Stimulated activated memory B cell treated with anti-CD40 and anti-IgM and Interleukin-4, amounts not matched to agents 10 μg/mL and 1 μg/mL and 100 μg/mL, for 72 hours (primary cell): ENCODE measurements at regions not wholly inside any gene's neighbourhood (a gene's known extent, or its start where the extent isn't known, plus 50 kb on each side); places are given as distances from the start of the nearest gene placed in this dataset.
A peak's percentile ranks its signal among the peaks of the same experiment; 100 is the strongest.

Source experiments
- ATAC-seq: fragments of 150-1000 bp; cut with Tn5 transposase; 2 replicates; pipeline ENCODE4 v1.10.0; 2021
- H3K27ac Mint-ChIP-seq: one replicate; pipeline ENCODE4 v1.8.0; 2022; ENCODE audit warnings: mild to moderate bottlenecking, mixed read lengths
- H3K27me3 Mint-ChIP-seq: one replicate; pipeline ENCODE4 v1.8.0; 2022; ENCODE audit warnings: mixed read lengths
- H3K36me3 Mint-ChIP-seq: one replicate; pipeline ENCODE4 v1.8.0; 2022; ENCODE audit warnings: mixed read lengths
- H3K4me1 Mint-ChIP-seq: one replicate; pipeline ENCODE4 v1.8.0; 2022; ENCODE audit warnings: mixed read lengths
- H3K4me3 Mint-ChIP-seq: one replicate; pipeline ENCODE4 v1.8.0; 2022; ENCODE audit warnings: mild to moderate bottlenecking, moderate library complexity, mixed read lengths
- H3K9me3 Mint-ChIP-seq: one replicate; pipeline ENCODE4 v1.8.0; 2022; ENCODE audit warnings: mixed read lengths

- H3K4me1 Mint-ChIP-seq, result no peaks in the 10 kb centered on the region
- no peak overlapping the region for H3K27ac Mint-ChIP-seq
- H3K9me3 Mint-ChIP-seq, result peaks cover 2% of the 10 kb centered on the region
- no peaks in the 10 kb centered on the region for H3K36me3 Mint-ChIP-seq
- no peak for ATAC-seq
- no peaks in the 10 kb centered on the region for H3K27me3 Mint-ChIP-seq
- no peak overlapping the region for H3K4me3 Mint-ChIP-seq
These were observed 459.9 kb downstream of the PIK3C3 start for GRCh38 chr18:42414756-42415454.

- H3K4me3 Mint-ChIP-seq, result no peak overlapping the region
- ATAC-seq, result no peak
- no peak overlapping the region for H3K27ac Mint-ChIP-seq
- H3K4me1 Mint-ChIP-seq, result no peaks in the 10 kb centered on the region
- no peaks in the 10 kb centered on the region for H3K27me3 Mint-ChIP-seq
- H3K9me3 Mint-ChIP-seq, result peaks cover 2% of the 10 kb centered on the region
- no peaks in the 10 kb centered on the region for H3K36me3 Mint-ChIP-seq
These were observed 462.2 kb downstream of the PIK3C3 start for GRCh38 chr18:42417189-42417588.

GRCh38 chr18:42418121-42418520 lies 463.1 kb downstream of the PIK3C3 start:
- no peaks in the 10 kb centered on the region for H3K9me3 Mint-ChIP-seq
- no peak overlapping the region for H3K27ac Mint-ChIP-seq
- H3K36me3 Mint-ChIP-seq, result no peaks in the 10 kb centered on the region
- H3K27me3 Mint-ChIP-seq, result no peaks in the 10 kb centered on the region
- H3K4me3 Mint-ChIP-seq, result no peak overlapping the region
- no peaks in the 10 kb centered on the region for H3K4me1 Mint-ChIP-seq
- ATAC-seq, result no peak

GRCh38 chr18:42425025-42425424 lies 470.0 kb downstream of the PIK3C3 start:
- ATAC-seq, result no peak
- no peak overlapping the region for H3K4me3 Mint-ChIP-seq
- H3K27me3 Mint-ChIP-seq, result peaks cover 15% of the 10 kb centered on the region
- no peaks in the 10 kb centered on the region for H3K36me3 Mint-ChIP-seq
- no peaks in the 10 kb centered on the region for H3K9me3 Mint-ChIP-seq
- H3K4me1 Mint-ChIP-seq, result no peaks in the 10 kb centered on the region
- no peak overlapping the region for H3K27ac Mint-ChIP-seq

GRCh38 chr18:42426496-42427015 lies 471.5 kb downstream of the PIK3C3 start:
- no peaks in the 10 kb centered on the region for H3K4me1 Mint-ChIP-seq
- H3K4me3 Mint-ChIP-seq, result no peak overlapping the region
- ATAC-seq, result no peak
- no peak overlapping the region for H3K27ac Mint-ChIP-seq
- H3K27me3 Mint-ChIP-seq, result peaks cover 15% of the 10 kb centered on the region
- H3K9me3 Mint-ChIP-seq, result peaks cover 5% of the 10 kb centered on the region
- no peaks in the 10 kb centered on the region for H3K36me3 Mint-ChIP-seq

GRCh38 chr18:42429196-42429595 lies 474.2 kb downstream of the PIK3C3 start:
- Mint-ChIP-seq H3K9me3 (peaks cover 5% of the 10 kb centered on the region), H3K4me3 (no peak overlapping the region), H3K36me3 (no peaks in the 10 kb centered on the region), H3K27ac (no peak overlapping the region), H3K27me3 (peaks cover 7% of the 10 kb centered on the region), H3K4me1 (no peaks in the 10 kb centered on the region)
- ATAC-seq, result no peak

GRCh38 chr18:42436222-42436765 lies 481.3 kb downstream of the PIK3C3 start:
- Mint-ChIP-seq H3K4me3 (no peak overlapping the region), H3K27me3 (no peaks in the 10 kb centered on the region), H3K9me3 (no peaks in the 10 kb centered on the region), H3K27ac (no peak overlapping the region), H3K4me1 (no peaks in the 10 kb centered on the region), H3K36me3 (no peaks in the 10 kb centered on the region)
- no peak for ATAC-seq

- ATAC-seq, result no peak
- Mint-ChIP-seq H3K4me3 (no peak overlapping the region), H3K9me3 (no peaks in the 10 kb centered on the region), H3K36me3 (no peaks in the 10 kb centered on the region), H3K27ac (no peak overlapping the region), H3K4me1 (no peaks in the 10 kb centered on the region), H3K27me3 (no peaks in the 10 kb centered on the region)
These were observed 482.0 kb downstream of the PIK3C3 start for GRCh38 chr18:42437001-42437400.

GRCh38 chr18:42437646-42438045 lies 482.6 kb downstream of the PIK3C3 start:
- Mint-ChIP-seq H3K27me3 (no peaks in the 10 kb centered on the region), H3K36me3 (no peaks in the 10 kb centered on the region)

GRCh38 chr18:42442656-42443055 lies 487.6 kb downstream of the PIK3C3 start:
- H3K27me3 Mint-ChIP-seq, result no peaks in the 10 kb centered on the region
- H3K36me3 Mint-ChIP-seq, result no peaks in the 10 kb centered on the region
- H3K4me3 Mint-ChIP-seq, result no peak overlapping the region
- H3K27ac Mint-ChIP-seq, result no peak overlapping the region
- H3K9me3 Mint-ChIP-seq, result peaks cover 9% of the 10 kb centered on the region
- no peak for ATAC-seq
- no peaks in the 10 kb centered on the region for H3K4me1 Mint-ChIP-seq

More at GRCh38 chr18:42437646-42438045, 482.6 kb downstream of the PIK3C3 start:
- no peaks in the 10 kb centered on the region for H3K4me1 Mint-ChIP-seq
- peak; percentile 16 for ATAC-seq
- H3K27ac Mint-ChIP-seq, result no peak overlapping the region
- H3K9me3 Mint-ChIP-seq, result no peaks in the 10 kb centered on the region
- no peak overlapping the region for H3K4me3 Mint-ChIP-seq

GRCh38 chr18:42444349-42444748 lies 489.3 kb downstream of the PIK3C3 start:
- Mint-ChIP-seq H3K4me1 (no peaks in the 10 kb centered on the region), H3K4me3 (no peak overlapping the region), H3K36me3 (no peaks in the 10 kb centered on the region), H3K27ac (no peak overlapping the region), H3K27me3 (no peaks in the 10 kb centered on the region), H3K9me3 (peaks cover 15% of the 10 kb centered on the region)
- ATAC-seq, result no peak

- H3K27ac Mint-ChIP-seq, result no peak overlapping the region
- no peaks in the 10 kb centered on the region for H3K4me1 Mint-ChIP-seq
- no peak overlapping the region for H3K4me3 Mint-ChIP-seq
- no peaks in the 10 kb centered on the region for H3K36me3 Mint-ChIP-seq
- no peak for ATAC-seq
- no peaks in the 10 kb centered on the region for H3K27me3 Mint-ChIP-seq
- H3K9me3 Mint-ChIP-seq, result peaks cover 15% of the 10 kb centered on the region
These were observed 490.3 kb downstream of the PIK3C3 start for GRCh38 chr18:42445359-42445758.

GRCh38 chr18:42446195-42446594 lies 491.2 kb downstream of the PIK3C3 start:
- no peaks in the 10 kb centered on the region for H3K4me1 Mint-ChIP-seq
- no peaks in the 10 kb centered on the region for H3K27me3 Mint-ChIP-seq
- H3K9me3 Mint-ChIP-seq, result peaks cover 15% of the 10 kb centered on the region
- ATAC-seq, result no peak
- H3K4me3 Mint-ChIP-seq, result no peak overlapping the region
- no peaks in the 10 kb centered on the region for H3K36me3 Mint-ChIP-seq
- no peak overlapping the region for H3K27ac Mint-ChIP-seq

GRCh38 chr18:42447688-42448087 lies 492.7 kb downstream of the PIK3C3 start:
- Mint-ChIP-seq H3K27ac (no peak overlapping the region), H3K4me3 (no peak overlapping the region), H3K9me3 (peaks cover 15% of the 10 kb centered on the region), H3K36me3 (no peaks in the 10 kb centered on the region), H3K27me3 (no peaks in the 10 kb centered on the region), H3K4me1 (no peaks in the 10 kb centered on the region)
- ATAC-seq, result no peak

- Mint-ChIP-seq H3K4me1 (no peaks in the 10 kb centered on the region), H3K27me3 (no peaks in the 10 kb centered on the region), H3K27ac (no peak overlapping the region), H3K9me3 (peaks cover 6% of the 10 kb centered on the region), H3K36me3 (no peaks in the 10 kb centered on the region), H3K4me3 (no peak overlapping the region)
- no peak for ATAC-seq
These were observed 503.2 kb downstream of the PIK3C3 start for GRCh38 chr18:42458226-42458625.

- Mint-ChIP-seq H3K36me3 (no peaks in the 10 kb centered on the region), H3K4me1 (no peaks in the 10 kb centered on the region), H3K9me3 (no peaks in the 10 kb centered on the region), H3K4me3 (no peak overlapping the region), H3K27ac (no peak overlapping the region), H3K27me3 (no peaks in the 10 kb centered on the region)
- ATAC-seq, result peak; percentile 27
These were observed 504.8 kb downstream of the PIK3C3 start for GRCh38 chr18:42459873-42460272.
